GM21786 (cell line): ENCODE measurements at regions not wholly inside any gene's neighbourhood (a gene's known extent, or its start where the extent isn't known, plus 50 kb on each side); places are given as distances from the start of the nearest gene placed in this dataset.
"Not testable (repeated sequence)": the region's sequence is repeated elsewhere in the genome, so short reads cannot be mapped to it uniquely, and the experiment has no call there.

Experiments
- ATAC-seq: cut with Tn5 transposase; IDR thresholded peaks from one replicate; pipeline ENCODE4 v1.9.1; 2021; ENCODE audit not compliant: unreplicated experiment

DNA sequence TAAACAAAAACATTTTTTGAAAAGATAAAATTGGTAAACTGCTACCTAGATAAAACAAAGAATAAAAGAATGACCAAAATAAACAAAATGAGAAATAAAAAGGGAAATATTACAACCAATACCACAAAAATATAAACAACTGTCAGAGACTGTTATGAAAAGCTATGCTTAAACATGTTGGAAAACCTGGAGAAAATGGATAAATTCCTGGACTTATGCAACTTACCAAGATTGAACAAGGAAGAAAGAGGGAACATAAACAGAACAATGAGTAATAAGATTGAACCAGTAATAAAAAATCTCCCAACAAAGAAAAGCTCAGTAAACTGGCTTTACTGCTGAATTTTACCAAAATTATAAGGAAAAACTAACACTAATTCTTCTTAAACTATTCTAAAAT, 518.7 kb downstream of the GRXCR1 start:
- no peak for ATAC-seq

DNA sequence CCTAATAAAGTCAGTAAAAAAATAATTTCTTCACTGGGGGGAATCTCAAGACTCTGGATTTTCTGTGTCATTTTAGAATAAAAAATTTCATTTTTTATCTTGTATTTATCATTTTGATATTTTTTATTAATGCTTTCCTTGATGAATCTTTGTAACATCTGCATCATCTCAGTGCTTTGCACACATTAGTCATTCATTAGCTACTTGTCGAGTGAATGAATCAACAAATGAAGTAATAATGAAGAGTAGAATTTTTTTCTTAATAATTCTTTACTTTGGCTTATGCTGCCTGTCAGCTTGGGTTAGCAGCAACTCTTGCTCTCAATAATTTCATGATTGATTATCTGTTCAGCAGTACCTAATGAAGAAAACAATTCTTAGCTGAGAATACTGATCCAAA, 530.8 kb downstream of the GRXCR1 start:
- no peak for ATAC-seq

DNA sequence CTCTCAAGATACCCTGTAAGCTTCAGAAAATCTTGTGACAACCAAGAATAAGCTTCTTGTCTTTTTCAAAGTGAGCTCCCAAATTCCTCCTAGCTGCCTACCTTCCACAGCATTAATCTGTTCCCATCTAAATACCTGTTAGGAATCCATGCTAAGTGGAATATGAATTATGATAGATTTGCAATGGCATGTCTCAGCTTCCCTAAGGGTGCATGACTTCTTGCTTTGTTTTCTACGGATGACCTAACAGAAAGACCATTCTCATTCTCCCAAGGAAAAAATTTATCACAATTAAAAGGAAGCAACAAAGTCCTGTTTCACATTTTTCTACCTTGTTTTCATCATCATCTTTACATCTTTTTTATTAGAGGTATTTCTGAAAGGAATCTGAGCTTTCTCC, 532.7 kb downstream of the GRXCR1 start:
- ATAC-seq, result no peak

DNA sequence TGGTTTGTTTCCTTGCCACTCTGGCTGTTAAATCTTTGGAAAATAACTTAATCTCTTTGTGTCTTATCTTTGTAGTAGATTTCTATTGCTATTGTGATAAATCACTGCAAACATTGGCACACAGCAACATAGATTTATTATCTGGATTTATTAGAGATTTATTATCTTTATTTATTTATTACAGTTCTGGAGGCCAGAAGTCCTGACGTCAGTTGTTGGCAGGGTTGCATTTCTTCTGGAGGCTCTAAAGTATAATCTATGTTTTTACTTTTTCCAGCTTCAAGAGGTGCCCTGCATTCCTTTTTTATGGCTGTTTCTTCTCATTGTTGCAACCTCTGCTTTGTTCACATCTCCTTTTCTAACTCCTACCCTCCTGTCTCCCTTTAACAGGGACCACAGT, 542.8 kb downstream of the GRXCR1 start:
- no peak for ATAC-seq

DNA sequence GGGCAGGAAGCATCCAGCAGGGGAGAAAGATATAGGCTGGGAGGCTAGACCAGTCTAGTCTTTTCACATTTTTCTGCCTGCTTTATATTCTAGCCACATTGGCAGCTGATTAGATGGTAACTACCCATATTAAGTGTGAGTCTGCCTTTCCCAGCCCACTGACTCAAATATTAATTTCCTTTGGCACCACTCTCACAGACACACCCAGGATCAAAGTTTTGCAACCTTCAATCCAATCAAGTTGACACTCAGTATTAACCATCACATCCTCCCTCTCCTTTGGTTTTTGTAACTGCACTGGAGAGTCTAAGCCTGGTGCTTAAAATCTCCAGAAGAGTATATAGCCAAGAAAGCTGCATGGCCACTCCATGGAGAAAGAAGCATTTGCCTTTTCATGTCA, 560.4 kb downstream of the GRXCR1 start:
- no peak for ATAC-seq

DNA sequence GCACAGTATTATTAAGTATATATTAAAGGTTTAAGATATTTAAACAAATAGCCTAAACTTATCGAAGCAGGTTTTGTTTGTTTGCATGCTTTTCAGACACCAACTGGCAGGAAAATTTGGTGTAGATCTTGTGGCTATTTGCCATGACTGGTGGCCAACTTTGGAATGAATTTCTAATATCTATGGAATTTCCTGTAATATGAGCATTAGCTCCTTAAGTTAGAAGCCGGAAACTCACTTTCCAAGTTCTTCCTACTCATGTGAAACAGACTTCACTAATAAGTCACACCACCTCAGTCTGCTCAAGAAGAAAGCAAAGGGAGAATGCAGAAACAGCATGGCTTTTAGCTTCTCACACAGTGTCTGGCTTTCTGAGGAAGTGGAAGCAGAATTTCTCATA, 563.9 kb downstream of the GRXCR1 start:
- ATAC-seq, result no peak

DNA sequence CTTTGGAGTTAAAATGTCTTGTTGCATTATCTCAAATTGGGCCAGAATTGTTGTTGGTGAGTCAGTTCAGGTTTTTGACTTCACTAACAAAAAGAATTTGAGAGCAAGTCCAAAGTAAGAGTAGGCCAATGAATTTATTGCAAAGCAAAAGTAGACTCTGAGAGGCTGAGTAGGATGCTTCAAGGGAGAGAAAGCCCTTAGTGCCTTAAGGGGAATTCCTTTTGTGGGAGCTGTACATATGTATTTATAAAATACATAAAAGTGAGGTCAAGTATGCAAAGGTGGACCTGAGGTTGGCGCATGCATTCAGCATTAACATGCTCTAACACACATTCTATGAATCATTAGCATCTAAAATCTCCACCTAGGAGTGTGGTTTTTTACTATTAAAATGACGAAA, 565.4 kb downstream of the GRXCR1 start:
- no peak for ATAC-seq

DNA sequence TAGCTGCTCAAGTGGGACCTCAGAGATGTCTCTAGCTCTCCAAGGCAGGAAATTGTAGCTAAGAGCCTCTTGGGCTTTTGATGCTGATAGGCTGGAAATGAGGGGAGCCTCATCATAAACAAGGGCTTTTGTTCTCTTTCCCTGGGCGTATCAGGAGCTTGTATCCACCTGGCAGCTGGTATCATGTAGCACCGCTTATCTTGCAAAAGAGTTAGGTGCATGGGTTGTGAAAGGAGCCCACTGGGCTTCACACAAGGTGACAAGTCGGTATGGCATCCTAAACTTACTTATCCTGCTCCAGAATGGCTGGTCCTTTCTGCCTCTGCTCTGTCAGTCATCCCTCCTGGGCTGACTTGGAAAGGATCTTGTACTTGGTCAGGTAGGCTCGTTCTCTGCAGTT, 565.8 kb downstream of the GRXCR1 start:
- no peak for ATAC-seq

DNA sequence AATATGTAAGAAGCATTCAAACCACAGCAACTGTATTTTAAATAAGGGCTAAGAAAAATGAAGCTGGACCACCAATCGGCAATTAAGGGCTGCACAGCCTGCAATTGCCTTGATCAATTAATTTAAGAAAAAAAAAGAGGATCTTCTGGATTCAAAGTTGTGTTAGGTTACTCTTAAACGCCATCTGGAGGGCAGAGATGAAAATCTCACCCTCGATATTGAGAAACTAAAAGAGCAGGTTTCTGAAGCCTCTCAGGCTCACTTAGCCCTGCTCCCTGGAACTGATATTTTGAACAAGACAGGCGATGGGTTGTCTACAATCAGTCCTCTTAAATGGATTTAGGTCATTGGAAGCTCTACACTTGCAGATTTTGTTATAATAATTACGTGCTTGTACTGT, 579.4 kb downstream of the GRXCR1 start:
- no peak for ATAC-seq

DNA sequence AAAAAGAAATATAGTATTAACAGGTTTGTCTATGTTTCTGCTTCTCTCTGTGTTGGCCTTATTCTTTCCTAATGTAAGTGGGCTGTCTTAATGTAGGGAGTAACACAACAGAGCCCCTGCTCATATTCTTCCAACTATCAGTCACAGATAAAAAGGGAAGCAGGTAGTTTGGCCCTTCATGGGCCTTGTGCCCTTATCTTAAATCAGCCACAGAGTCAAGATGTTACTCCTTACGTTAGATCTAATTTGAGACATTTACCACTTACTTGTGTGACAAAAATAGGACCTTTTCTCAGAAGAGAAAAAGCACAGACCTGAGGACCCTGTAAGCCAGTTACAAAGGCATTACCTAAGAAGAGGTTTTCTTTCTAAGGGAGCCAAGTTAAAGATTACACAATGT, 589.0 kb downstream of the GRXCR1 start:
- no peak for ATAC-seq

DNA sequence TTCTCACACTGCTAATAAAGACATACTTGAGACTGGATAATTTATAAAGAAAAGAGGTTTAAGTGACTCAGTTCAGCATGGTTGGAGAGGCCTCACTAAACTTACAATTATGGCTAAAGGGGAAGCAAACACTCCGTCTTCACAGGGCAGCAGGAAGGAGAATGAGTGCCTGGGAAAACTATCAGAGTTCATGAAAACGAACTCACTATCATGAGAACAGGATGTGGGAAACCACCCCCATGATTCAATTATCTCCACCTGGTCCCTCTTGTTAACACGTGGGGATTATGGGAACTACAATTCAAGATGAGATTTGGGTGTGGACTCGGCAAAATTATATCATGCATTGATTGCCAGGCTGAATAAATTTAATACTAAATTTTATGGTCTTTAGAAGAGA, 592.7 kb downstream of the GRXCR1 start:
- no peak for ATAC-seq

DNA sequence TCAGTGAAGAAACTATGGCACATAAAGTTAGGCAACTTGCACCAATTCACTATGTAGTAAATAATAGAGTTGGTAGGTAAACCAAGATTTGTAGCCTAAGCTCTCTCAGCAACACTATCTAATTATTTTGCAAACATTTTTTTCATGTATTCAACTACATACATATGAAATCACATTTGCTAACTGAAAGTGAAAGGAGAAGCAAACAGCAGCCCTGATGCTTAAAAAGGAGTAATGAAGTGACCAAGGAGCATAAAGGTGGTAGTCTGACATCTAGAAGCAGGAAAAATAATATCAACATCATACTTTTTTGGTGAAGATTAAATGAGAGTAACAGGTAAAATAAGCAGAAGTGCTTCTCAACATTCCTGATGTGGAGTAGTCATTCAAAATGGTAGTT, 603.7 kb downstream of the GRXCR1 start:
- ATAC-seq, result peak; percentile 86

DNA sequence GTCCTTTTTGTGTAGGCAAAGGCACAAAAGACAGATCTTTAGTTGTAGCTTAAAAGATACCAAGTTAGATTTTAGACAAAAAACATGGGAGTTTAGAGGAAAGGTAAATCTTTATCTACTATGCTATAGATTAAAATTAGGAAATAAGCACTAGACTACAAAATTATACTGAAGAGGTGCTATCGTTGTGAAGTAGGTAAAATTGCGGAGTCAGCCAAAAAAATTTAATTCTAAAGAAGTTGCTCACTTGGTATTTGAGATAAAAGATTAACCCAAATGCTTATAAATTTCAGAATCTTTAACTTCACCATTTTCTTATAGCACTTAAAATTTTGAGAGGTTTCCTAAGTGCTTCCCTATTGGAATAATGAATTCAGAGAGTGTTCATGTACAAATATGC, 604.1 kb downstream of the GRXCR1 start:
- peak; percentile 26 for ATAC-seq

DNA sequence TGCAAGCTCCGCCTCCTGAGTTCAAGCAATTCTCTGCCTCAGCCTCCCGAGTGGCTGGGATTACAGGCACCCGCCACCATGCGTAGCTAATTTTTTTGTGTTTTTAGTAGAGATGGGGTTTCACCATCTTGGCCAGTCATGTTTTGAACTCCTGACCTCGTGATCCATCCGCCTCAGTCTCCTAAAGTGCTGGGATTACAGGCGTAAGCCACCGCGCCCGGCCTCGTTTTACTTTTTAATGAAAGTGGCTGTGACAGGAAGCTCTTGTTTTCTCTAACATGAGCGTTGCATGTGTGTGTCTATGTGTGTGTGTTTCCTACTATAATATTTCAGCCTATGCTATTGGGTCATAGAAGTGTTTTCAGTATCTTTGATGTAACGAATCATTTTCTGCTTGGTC, 613.3 kb downstream of the GRXCR1 start:
- not testable (repeated sequence) for ATAC-seq

DNA sequence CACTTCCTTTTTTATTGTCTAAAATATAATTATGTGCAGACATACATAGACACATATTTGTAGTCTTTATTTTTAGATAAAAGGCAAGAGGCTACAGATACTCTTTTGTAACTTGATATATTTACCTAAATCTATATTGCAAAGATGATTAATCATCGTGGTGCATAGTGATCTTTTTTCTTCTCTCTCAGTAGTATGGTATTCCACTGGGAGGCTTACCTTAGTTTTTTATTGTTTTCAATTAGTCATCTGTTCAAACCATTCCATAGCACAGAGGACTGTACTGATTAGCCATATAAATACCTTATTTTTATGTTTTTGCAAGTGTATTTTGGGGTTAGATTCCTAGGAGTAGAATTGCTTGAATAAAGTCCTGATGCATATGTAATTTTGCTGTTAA, 619.7 kb downstream of the GRXCR1 start:
- no peak for ATAC-seq

DNA sequence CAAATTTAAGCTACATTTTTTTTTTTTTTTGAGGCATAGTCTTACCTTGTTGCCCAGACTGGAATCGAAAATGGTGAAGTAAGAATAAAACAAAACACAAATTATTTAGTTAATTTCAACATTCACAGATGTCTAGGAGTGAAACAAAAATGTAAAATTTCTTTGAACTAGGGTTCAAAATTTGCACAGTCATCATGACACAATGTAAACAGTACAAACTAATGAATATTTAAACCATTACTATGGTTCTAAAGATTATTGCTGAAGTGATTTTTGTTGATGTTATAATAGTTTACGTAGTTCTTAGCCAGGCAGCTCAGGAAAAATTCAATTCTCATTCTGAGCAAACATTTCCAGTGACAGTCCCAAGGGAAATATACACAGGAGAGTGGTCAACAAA, 633.1 kb downstream of the GRXCR1 start:
- no peak for ATAC-seq

DNA sequence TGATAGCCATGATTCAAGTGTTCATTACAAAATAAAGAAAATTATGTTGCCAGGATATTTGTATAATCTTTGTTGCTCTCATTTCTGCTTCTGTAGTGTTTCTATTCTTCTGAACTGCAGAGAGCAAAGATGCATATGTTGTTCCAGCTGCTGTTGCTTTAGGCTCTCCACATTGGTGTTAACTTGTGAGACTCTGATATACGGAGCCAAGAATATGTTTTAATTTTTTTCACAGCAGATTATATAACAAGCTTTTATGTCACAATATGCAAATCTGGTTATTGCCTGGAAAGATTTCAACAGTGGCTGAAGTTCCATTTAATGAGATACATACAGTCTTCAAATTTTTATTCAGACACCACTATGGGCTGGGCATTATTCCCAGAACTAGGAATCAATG, 655.0 kb downstream of the GRXCR1 start:
- no peak for ATAC-seq

DNA sequence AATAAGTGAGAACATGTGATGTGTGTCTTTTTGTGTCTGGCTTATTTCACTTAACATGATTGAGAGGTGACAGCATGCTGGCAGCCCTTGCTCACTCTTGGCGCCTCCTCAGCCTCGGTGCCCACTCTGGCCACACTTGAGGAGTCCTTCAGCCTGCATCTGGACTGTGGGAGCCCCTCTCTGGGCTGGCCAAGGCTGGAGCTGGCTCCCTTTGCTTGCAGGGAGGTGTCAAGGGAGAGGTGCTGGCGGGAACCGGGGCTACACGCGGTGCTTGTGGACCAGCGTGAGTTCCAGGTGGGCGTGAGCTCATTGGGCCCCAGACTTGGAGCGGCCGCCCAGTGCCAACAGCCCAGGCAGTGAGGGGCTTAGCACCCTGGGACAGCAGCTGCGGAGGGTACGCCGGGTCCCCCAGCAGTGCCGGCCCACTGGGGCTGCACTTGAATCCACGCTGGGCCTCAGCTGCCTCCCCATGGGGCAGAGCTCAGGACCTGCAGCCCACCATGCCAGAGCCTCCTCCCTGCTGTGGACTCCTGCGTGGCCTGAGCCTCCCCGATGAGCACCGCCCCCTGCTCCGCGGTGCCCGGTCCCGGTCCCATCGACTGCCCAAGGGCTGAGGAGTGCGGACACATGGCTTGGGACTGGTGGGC, 658.6 kb downstream of the GRXCR1 start:
- ATAC-seq, result no peak

DNA sequence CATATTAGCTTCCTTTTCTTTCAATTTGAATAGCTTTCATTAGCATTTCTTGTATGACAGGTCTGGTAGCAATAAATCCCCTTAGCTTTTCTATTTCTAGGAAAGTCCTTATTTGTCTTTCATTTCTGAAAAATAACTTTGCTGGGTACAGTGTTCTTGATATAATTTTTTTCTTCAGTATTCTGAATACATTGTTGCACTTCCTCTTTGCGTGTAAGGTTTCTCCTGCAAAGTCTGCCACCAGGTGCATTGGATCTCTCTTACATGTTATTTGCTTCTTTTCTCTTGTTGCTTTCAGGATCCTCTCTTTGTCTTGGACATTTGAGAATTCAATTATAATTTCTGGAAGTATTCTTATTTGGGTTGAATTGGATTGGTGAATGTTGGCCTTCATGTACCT, 663.7 kb downstream of the GRXCR1 start:
- ATAC-seq, result no peak

DNA sequence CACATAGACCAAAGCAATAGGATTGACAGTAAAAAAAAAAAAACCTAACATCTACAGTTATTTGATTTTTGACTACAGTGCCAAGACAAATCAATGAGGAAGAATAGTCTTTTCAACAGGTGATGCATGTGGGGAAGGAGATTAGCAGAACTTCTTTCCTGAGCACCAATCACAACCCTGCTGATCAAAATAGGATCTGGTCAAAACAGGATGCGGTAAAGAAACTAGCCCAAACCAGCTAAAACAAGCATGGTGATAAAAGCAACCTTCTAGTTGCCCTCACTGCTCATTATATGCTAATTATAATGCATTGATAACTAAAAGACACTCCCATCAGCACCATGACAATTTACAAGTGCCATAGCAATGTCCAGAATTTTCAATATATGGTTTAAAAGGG, 667.5 kb downstream of the GRXCR1 start:
- ATAC-seq, result peak; percentile 47

DNA sequence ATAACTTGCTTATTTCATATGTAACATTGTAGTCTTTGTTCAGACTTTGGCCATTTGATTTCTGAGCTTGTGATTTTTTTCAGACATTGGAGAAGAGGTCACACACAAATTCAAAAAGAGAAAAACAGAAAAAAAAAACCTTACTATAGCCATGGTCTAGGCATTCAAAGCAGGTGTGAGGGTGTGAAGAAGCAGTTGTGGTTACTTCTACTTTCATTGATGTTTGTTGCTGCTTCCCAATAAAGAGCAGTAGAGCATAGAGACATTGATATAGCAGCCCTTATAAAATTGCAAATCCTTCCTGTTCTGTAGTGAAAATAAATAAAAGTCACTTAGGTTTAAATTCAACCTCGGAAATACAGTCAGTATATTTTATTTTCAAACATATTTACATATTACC, 671.6 kb downstream of the GRXCR1 start:
- no peak for ATAC-seq

DNA sequence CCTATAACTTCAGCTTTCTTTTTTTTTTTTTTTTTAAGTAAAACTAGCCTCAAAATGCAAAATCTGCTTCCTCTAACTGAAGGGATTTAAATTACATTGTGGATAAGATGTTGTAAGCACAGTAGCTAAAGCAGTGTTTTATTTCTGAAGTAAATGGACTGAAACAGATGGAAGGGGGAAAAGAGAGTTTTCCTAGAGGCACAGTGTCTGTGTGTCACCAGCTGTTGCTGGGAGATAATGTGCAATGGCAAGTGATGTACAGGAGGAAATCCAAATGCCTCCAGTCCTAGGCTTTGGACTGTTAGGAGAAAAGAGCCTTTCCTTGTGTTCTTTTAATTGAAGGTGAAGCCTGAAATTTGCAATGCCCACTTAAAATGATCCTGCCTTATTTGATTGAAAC, 672.1 kb downstream of the GRXCR1 start:
- ATAC-seq, result no peak

DNA sequence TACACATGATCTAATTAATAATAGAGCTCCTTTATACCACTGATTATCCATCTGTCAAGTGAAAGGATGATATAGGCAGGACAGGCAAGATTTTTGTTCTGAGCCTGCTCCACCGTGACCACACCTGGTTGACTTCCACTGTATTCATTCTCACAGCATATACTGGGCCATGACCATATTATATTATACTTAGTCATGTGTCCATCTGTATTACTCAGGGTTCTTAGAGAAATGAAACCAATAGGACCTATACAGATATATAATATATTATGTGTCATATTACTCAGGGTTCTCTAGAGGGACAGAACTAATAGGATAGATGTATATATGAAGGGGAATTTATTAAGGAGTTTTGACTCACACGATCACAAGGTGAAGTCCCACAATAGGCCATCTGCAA, 675.1 kb downstream of the GRXCR1 start:
- no peak for ATAC-seq

DNA sequence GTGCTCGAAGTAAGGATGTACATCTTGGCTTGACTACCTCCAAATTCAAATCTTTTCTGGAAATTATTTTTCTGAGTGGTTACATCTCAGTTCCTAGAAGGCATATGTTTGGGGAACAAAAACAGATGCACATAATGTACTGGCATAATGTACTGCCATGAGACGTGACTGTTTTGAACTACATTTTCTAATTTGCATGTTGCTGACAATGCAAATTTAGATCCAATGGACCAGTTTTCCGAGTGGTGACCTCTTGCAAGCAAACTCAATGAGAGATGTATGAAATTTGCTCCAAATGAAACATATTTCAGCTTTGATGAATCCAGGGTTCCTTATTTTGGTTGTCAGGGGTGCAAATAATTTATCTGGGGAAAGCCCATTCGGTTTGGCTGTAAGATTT, 694.3 kb downstream of the GRXCR1 start:
- no peak for ATAC-seq
